Activated naive CD4-positive, alpha-beta T cell treated with anti-CD3 and anti-CD28 coated beads for 36 hours (primary cell): ENCODE measurements at regions not wholly inside any gene's neighbourhood (a gene's known extent, or its start where the extent isn't known, plus 50 kb on each side); places are given as distances from the start of the nearest gene placed in this dataset.

Experiments used
- CTCF ChIA-PET: fragments of 350-600 bp; sonication (Branson Sonifier 250); formaldehyde crosslinking; loops from one replicate; lab custom pipeline; 2021; ENCODE audit warnings: antibody characterized with exemption; lab: Charles Lee
- DNase-seq: peaks from one replicate; pipeline ENCODE4 v3.0.0-alpha.2; 2020
- H3K27ac Mint-ChIP-seq: one replicate; pipeline ENCODE4 v1.8.0; 2021; ENCODE audit warnings: mild to moderate bottlenecking, mixed read lengths
- H3K27me3 Mint-ChIP-seq: one replicate; pipeline ENCODE4 v1.8.0; 2021; ENCODE audit warnings: low read depth, mixed read lengths
- H3K36me3 Mint-ChIP-seq: one replicate; pipeline ENCODE4 v1.8.0; 2021; ENCODE audit warnings: low read depth, mixed read lengths
- H3K4me1 Mint-ChIP-seq: one replicate; pipeline ENCODE4 v1.8.0; 2021; ENCODE audit warnings: low read depth, mixed read lengths
- H3K4me3 Mint-ChIP-seq: one replicate; pipeline ENCODE4 v1.8.0; 2021; ENCODE audit warnings: mild to moderate bottlenecking, moderate library complexity, mixed read lengths
- H3K9me3 Mint-ChIP-seq: one replicate; pipeline ENCODE4 v1.8.0; 2021; ENCODE audit warnings: mixed read lengths
- intact Hi-C: fragments of 100-400 bp; cut with micrococcal nuclease; formaldehyde crosslinking; loops from one replicate; pipeline ENCODE4 v1.15.1; 2023

DNA sequence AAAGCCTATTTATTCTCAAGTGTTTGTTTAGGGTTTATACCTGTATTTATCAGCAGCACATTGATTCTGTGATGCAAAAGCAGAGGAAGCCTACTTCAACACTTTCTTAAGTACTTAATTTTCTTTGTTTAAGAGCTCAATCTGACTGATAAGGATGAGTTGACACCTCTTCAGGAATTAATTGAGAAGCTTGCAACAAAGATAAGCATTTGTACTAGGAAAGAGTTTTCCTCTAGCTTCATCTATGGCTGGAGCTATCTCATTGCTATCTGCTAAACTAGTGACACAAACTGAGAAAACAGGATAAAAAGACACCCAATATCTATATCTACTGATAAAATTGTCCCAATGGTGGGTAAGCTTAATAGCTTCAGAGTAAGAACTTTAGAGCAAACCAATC lies 170.1 kb upstream of the SLITRK6 start:
- Mint-ChIP-seq H3K27me3 (no peaks in the 10 kb centered on the region), H3K9me3 (peaks cover 2% of the 10 kb centered on the region), H3K36me3 (no peaks in the 10 kb centered on the region), H3K4me1 (no peaks in the 10 kb centered on the region), H3K27ac (no peak overlapping the region), H3K4me3 (no peak overlapping the region)
- DNase-seq: no peak
- intact Hi-C loops: no loop called here
- CTCF ChIA-PET: no interaction called here

DNA sequence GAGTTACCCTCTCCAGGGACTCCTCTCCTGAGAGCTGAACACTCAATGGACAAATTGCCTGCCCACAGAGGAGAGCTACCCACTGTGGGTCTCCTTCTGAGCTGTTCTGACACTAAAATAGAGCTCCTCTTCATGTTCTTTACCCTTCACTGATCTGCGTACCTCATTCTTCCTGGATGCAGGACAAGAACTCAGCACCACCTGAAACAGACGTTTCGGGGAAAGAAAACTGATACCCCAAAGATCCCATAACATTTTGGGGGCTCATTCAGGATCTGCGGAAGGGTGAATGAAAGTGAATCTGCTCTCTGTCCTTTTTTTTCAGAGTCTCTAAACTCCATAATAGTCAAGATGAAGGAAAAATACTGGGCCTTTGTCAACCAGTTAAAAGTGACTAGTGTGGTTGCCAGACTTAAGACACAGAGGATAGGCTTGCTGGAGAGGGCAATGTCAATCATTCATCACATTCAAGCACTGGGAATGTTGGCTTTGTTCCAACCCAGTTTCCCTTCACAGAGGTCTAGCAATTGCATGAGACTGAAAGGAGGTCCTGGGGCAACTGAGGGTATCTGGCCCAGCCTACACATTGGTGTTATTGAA lies 136.7 kb upstream of the SLITRK6 start:
- H3K27me3 Mint-ChIP-seq: no peaks in the 10 kb centered on the region
- no peak overlapping the region for H3K4me3 Mint-ChIP-seq
- peaks cover 21% of the 10 kb centered on the region for H3K9me3 Mint-ChIP-seq
- H3K4me1 Mint-ChIP-seq: no peaks in the 10 kb centered on the region
- no peak overlapping the region for H3K27ac Mint-ChIP-seq
- no peaks in the 10 kb centered on the region for H3K36me3 Mint-ChIP-seq
- intact Hi-C loops: no loop called here
- CTCF ChIA-PET: no interaction called here
- no peak for DNase-seq

DNA sequence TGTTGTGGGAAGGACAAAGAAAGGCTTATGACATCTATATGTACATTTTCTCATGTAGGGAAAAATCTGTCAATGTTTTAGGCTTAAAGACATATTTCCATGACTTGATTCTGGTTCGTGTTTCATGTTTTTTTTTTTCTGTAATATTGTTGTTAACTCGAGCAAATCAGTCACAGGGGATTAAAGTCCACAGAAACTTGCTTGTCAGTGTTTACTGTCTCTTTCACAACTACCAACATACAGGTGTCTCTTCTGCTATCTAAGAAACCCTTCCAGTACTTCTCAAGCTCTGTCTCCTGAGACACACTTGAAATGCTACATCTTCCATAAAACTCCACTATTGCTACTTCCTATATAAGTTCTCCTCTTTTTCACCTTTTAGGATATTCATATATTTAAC lies 130.9 kb upstream of the SLITRK6 start:
- intact Hi-C loops: no loop called here
- Mint-ChIP-seq H3K4me3 (no peak overlapping the region), H3K27me3 (no peaks in the 10 kb centered on the region), H3K4me1 (no peaks in the 10 kb centered on the region), H3K27ac (no peak overlapping the region), H3K36me3 (no peaks in the 10 kb centered on the region), H3K9me3 (peaks cover 5% of the 10 kb centered on the region)
- no peak for DNase-seq
- CTCF ChIA-PET: no interaction called here

DNA sequence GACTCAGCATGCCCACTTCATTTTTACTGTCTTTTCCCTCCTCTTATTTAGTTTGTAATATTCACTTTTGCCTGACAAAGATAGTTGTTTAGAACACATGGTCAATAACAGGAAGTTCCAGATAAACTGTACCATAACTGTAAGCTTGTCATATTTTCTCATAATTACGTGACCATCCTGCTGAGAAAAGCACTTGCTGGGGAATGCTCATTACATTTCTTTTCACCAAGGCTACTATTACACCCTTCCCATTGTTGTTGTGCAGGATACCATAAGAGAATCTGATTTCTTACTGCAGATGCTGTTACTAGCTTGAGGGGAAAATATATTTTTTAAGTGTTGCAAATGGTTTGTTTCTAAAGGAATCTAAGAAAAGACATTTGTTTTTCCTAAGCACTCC lies 111.7 kb upstream of the SLITRK6 start:
- Mint-ChIP-seq H3K36me3 (no peaks in the 10 kb centered on the region), H3K9me3 (peaks cover 16% of the 10 kb centered on the region), H3K27me3 (no peaks in the 10 kb centered on the region), H3K4me3 (no peak overlapping the region), H3K4me1 (no peaks in the 10 kb centered on the region), H3K27ac (no peak overlapping the region)
- intact Hi-C loops: no loop called here
- CTCF ChIA-PET: no interaction called here
- no peak for DNase-seq

DNA sequence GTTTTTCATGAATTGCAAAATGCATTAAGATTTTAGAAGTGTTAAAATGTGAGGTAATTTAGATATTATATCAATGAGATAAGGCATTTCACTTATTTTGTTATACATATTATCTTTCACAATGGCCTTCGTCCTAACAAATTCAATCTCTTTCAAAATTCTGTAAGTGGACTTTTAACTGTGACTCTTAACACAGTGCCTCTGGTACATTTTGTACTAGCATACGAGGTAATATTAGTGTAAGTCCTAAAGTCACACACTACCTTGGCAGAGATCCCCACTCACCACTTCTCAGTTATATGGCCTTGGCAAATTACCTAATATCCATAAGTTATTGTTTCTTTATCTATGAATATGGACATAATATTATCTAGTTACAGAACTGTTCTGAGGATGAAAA lies 101.3 kb upstream of the SLITRK6 start:
- CTCF ChIA-PET: no interaction called here
- Mint-ChIP-seq H3K9me3 (peaks cover 5% of the 10 kb centered on the region), H3K36me3 (no peaks in the 10 kb centered on the region), H3K4me1 (no peaks in the 10 kb centered on the region), H3K27ac (no peak overlapping the region), H3K4me3 (no peak overlapping the region), H3K27me3 (no peaks in the 10 kb centered on the region)
- DNase-seq: no peak
- intact Hi-C loops: no loop called here

DNA sequence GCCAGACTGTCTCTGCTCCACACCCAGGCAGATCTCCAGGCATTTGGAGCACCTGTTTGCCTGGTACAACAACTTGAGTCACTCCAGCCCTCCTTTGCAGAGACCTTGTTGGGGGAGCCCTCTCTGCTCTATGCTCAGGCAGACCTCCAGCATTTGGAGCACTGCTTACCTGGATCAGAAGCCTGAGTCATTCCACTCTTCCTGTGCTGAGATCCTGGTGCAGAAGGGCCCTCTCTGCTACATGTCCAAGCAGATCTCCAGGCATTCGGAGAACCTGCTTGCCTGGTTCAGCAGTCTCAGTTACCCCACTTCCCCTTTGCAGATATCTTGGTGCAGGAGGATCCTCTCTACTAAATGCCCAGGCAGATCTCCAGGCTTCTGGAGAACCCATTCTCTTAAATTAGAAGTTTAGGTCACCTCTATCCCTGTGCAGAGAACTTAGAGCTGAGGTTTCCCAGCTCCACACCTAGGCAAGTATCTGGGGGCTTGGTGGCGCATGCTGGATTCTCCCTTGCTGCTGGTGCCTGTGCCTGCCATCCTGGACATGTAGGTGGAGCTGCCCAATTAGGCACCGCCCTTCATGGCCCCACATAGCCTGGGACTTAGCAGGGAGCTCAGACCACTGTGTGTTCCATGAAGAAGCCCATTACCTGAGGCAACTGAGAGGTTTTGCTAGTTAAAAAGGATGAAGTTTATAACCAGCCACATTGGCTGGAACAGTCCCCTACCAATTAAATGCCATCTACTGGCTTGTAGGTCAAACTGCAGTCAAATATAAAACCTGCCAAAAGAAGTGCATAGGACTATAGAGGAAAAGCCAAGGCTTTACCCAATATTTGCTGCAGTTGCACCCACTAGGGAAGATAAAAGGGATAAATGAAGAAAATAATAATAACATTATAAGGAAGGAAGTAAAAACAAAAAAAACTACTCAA lies 97.6 kb upstream of the SLITRK6 start:
- Mint-ChIP-seq H3K9me3 (peaks cover 6% of the 10 kb centered on the region), H3K36me3 (no peaks in the 10 kb centered on the region), H3K4me3 (no peak overlapping the region), H3K27ac (no peak overlapping the region), H3K4me1 (no peaks in the 10 kb centered on the region), H3K27me3 (no peaks in the 10 kb centered on the region)
- intact Hi-C loops: no loop called here
- CTCF ChIA-PET: interaction anchor here (0.8 to 1.0 kb wide), 2 partner anchors 12 to 47 kb away, joined by 3 read pairs; no protein-coding TSS in a partner anchor
- no peak for DNase-seq

DNA sequence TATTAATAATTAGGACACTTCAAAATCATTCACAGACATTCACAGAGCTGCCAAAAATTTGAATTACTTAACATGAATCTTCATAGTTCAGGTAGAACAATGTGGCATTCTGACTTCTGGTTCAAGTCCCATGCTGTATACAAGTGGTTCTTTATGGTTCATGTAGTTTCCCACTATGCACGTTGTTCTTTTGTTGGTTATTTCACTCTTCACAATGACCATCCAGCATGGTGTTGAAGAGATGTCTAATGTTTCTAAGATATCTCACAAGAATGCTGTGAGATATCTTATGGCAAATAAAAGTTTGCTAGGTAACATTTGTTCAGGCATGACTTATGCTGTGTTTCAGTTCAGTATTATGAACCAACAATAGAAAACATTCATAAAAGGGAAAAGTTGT lies 88.2 kb upstream of the SLITRK6 start:
- Mint-ChIP-seq H3K27me3 (no peaks in the 10 kb centered on the region), H3K27ac (no peak overlapping the region), H3K4me3 (no peak overlapping the region), H3K9me3 (peaks cover 7% of the 10 kb centered on the region), H3K36me3 (no peaks in the 10 kb centered on the region), H3K4me1 (no peaks in the 10 kb centered on the region)
- CTCF ChIA-PET: no interaction called here
- intact Hi-C loops: no loop called here
- DNase-seq: no peak

DNA sequence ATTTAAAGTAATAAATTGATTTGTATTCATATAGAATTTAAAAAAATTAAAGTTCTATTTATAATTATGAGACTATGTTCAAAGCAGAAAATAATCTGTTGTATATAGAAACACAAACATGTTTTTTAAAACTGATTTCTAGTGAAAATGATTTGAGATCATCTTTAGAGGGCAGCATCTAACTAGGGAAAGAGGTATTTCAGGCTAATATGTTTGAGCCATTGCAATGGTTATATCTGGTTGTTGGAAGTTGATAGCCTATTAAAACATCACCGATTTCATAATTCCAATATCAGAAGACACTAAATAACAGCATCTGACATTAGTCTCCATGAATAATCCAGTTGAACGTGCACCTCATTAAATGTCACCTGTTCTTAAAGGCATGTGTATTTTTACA lies 79.8 kb upstream of the SLITRK6 start:
- no peaks in the 10 kb centered on the region for H3K4me1 Mint-ChIP-seq
- peaks cover 4% of the 10 kb centered on the region for H3K9me3 Mint-ChIP-seq
- H3K27me3 Mint-ChIP-seq: no peaks in the 10 kb centered on the region

DNA sequence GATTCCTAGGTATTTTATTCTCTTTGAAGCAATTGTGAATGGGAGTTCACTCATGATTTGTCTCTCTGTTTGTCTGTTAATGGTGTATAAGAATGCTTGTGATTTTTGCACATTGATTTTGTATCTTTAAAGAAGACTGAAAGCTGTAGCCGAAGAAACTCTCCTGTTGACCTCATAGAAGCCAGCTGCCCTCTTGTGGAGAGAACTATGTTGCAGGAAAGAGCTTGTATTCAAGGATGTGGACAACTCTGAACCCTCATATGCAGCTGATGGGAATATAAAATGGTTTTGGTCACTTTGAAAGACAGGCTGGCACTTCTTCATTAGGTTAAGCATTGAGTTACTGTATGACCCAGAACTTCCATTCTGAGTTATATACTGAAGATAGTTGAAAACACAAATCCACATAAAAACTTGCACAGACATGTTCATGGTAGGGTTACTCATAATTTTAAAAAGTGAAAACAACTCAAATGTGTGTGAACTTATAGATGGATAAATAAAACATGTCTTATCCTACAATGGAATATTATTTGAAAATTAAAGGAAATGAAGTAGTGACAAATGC lies 65.8 kb upstream of the SLITRK6 start:
- CTCF ChIA-PET: interaction anchor here (0.6 kb wide), 1 partner anchor 86 kb away, joined by 3 read pairs; no protein-coding TSS in a partner anchor
- Mint-ChIP-seq H3K9me3 (peaks cover 8% of the 10 kb centered on the region), H3K4me3 (no peak overlapping the region), H3K4me1 (no peaks in the 10 kb centered on the region), H3K36me3 (no peaks in the 10 kb centered on the region), H3K27me3 (no peaks in the 10 kb centered on the region), H3K27ac (no peak overlapping the region)
- intact Hi-C loops: no loop called here
- DNase-seq: no peak

More for the DNA sequence above, 79.8 kb upstream of the SLITRK6 start:
- intact Hi-C loops: no loop called here
- no peak overlapping the region for H3K4me3 Mint-ChIP-seq
- no peaks in the 10 kb centered on the region for H3K36me3 Mint-ChIP-seq
- CTCF ChIA-PET: no interaction called here
- no peak for DNase-seq
- H3K27ac Mint-ChIP-seq: no peak overlapping the region

DNA sequence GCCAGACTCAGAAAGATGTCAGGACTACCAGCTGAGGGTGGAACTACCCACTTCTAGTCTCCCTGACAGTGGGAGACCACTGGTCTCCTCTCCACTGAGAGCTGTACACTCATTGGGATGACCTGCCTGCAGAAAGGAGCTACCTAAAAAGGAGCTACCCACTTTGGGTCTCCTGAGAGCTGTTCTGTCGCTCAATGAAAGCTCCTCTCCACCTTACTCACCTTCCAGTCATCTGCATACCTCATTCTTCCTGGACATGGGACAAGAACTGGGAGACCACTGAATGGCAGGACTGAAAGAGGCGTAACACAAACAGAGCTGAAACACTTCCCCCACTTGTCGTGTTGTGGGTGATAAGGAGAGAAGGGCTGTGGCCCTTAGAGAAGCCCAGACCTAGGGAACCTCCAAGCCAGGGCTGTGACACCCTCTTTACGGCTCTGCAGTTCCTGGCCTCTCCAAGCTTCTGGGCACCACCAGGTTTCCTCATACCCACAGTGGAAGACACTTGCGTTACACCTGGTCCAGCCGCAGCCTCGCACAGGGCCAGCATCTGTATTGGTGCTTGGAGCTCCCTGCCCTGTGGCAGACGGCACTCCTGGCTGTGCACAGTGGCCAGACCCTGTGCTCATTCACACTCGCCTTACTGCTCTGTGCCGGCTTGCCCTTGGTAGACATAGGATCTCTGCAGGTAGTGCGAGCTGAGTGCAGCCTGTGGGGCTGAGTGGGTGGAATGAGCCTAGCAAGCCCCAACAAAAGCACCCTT lies 54.9 kb upstream of the SLITRK6 start:
- Mint-ChIP-seq H3K4me3 (no peak overlapping the region), H3K27ac (no peak overlapping the region), H3K27me3 (no peaks in the 10 kb centered on the region)

DNA sequence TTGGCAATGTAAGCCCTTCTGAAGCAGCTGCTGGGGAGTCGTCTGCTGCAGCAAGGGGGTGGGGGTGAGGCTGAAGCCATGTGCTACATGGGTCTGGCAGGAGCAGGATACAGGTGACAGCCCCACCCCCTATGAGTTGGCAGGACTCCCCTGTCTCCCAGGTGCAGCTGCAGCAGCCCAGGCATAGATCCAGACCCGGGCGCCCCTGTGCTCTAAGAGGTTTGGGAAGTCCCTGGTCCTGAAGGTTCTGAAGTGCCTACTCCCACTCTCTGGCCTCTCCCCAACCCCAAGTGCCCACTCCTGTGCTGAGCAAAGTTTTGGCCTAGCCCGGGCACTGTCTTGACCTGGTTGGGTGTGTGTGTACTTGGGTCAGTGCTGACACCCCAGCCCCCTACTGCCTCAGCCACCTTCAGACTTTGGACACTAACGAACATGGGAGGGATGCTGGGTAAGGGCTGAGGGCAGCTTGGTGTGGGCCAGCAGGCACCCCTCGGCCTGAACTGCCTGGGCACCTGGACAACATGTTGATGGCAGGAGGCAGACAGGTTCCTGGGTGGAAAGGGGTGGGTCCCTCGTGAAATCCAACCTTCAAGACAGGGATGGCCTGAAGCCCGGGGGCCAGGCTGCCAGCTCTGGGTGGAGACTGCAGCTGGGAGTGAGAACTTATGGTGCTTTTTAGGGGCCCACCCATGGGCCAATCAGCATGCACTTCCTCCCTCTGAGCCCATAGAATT lies 54.1 kb upstream of the SLITRK6 start:
- intact Hi-C loops: no loop called here
- Mint-ChIP-seq H3K4me3 (no peak overlapping the region), H3K27me3 (no peaks in the 10 kb centered on the region), H3K27ac (no peak overlapping the region), H3K4me1 (no peaks in the 10 kb centered on the region), H3K36me3 (no peaks in the 10 kb centered on the region), H3K9me3 (peaks cover 20% of the 10 kb centered on the region)
- CTCF ChIA-PET: no interaction called here
- DNase-seq: no peak

More for the DNA sequence above, 54.9 kb upstream of the SLITRK6 start:
- CTCF ChIA-PET: no interaction called here
- no peaks in the 10 kb centered on the region for H3K4me1 Mint-ChIP-seq
- H3K36me3 Mint-ChIP-seq: no peaks in the 10 kb centered on the region
- no peak for DNase-seq
- intact Hi-C loops: no loop called here
- H3K9me3 Mint-ChIP-seq: peaks cover 19% of the 10 kb centered on the region
